HG02970 (cell line): ENCODE measurements at regions not wholly inside any gene's neighbourhood (a gene's known extent, or its start where the extent isn't known, plus 50 kb on each side); places are given as distances from the start of the nearest gene placed in this dataset.
"Not testable (repeated sequence)": the region's sequence is repeated elsewhere in the genome, so short reads cannot be mapped to it uniquely, and the experiment has no call there.

Experiments used
- ATAC-seq: cut with Tn5 transposase; IDR thresholded peaks from one replicate; pipeline ENCODE4 v1.9.1; 2021; ENCODE audit warnings: mild to moderate bottlenecking, moderate library complexity, moderate number of reproducible peaks; ENCODE audit not compliant: unreplicated experiment, low FRiP score

DNA sequence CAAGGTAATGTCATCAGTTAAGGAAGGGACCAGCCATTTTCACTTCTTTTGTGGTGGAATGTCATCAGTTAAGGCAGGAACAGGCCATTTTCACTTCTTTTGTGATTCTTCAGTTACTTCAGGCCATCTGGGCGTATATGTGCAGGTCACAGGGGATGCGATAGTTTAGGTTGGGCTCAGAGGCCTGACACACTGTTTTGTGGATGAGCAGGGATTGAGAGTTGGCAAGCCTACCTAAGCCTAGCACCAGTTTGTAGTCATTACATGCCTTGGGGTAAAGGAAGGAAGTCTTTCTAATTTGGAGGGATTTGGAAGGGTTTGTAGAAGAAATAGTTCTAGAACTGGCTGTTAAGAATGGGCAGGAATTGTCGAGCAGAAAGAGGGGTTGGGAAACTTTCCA, 457.2 kb downstream of the TMEM135 start:
- not testable (repeated sequence) for ATAC-seq

DNA sequence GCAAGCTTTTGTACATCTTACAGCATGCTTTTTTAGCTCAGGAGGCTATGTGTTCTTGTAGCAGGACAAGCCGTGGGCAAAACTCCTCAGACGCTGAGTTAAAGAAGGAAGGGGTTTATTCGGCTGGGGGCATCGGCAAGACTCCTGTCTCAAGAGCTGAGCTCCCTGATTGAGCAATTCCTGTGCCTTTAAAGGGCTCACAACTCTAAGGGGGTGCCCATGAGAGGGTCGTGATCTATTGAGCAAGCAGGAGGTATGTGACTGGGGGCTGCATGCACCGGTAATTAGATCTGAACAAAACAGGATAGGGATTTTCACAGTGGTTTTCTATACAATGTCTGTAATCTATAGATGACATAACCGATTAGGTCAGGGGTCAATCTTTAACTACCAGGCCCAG, 456.3 kb downstream of the TMEM135 start:
- ATAC-seq, result not testable (repeated sequence)

DNA sequence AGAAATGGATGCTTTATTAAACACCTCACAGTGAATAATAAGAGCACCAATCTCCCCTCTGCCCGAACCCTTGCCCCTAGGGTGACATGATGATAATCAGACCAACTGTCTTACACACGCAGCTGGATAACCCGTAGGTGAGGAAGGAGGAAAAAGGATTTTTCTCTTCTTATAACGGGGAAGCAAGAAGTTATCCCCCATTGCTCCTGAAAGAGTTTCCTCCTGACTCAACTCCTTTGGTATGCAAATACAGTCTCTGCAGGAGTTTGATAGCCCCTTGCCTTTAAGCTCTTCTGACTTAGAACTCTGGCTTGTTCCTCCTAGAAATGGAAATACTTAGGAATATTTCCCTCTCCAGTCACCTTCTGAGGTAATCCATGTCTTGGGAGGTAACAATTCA, 455.8 kb downstream of the TMEM135 start:
- ATAC-seq, result no peak

DNA sequence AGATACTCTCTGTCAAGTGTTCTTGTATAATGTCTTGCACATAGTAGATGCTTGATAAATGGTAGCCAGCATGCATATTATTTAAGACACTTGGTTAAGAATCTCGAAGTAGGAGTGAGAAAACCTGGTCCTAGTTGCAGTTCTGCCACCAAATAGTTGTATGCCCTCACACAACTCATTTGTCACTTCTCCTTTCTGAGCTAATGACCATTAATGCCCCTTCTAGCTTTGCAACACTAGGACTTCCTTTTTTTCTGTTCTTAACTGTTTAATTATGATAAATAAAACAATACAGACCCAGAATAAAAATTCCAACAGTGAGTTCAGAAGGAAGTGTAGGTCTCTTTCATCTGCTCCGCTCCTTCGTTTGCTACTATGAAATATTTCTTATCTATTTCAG, 453.6 kb downstream of the TMEM135 start:
- no peak for ATAC-seq

DNA sequence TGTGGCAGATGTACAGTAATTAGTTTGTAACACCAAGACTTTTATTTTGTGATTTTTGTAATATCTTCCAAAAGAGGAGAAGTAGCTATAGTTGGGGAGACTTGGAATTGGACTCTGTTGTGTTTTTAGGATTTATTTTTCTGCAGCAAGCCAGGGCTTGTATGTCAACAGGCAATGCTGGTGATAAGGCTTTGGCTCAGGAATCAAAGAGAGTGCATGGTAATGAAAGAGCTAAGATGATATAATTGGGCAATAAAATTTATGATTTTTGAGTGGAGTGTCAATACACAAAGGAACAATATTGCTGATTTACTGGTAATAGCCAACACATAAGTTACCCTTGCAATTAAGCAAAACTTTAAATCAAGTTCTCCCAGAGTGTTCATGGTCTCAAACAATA, 452.9 kb downstream of the TMEM135 start:
- no peak for ATAC-seq

DNA sequence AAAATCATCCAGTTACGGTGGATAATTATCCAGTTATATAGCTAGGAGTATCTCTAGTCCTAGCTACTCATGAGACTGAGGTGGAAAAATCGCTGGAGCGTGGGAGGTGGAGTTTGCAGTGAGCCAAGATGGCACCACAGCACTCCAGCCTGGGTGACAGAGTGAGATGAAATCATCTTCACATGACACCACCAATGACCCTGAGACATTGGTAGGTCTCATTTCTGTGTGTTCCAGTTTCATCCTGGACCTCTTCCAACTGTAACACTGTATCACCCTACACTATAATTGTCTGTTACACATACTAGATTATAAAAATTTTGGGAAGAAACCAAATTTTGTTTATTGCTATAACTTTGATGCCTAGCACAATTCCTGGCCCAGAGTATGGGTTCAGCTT, 446.8 kb downstream of the TMEM135 start:
- no peak for ATAC-seq

DNA sequence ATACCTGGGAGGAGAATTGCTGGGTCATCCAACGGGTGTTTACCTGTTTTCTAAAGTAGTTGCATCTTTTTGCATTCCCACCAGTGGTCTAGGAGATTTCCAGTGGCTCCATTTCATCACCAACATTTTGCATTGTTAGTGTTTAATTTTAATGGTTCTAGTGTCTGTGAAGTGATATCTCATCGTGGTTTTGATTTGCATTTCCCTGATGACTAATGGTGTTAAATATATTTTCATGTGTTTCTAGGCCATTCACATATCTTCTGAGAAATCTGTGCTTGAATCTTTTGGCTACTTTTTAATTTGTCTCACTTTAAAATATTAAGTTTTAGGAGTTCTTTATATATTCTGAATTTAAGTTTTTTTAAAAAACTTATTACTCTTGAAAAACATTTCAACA, 439.6 kb downstream of the TMEM135 start:
- ATAC-seq, result no peak

DNA sequence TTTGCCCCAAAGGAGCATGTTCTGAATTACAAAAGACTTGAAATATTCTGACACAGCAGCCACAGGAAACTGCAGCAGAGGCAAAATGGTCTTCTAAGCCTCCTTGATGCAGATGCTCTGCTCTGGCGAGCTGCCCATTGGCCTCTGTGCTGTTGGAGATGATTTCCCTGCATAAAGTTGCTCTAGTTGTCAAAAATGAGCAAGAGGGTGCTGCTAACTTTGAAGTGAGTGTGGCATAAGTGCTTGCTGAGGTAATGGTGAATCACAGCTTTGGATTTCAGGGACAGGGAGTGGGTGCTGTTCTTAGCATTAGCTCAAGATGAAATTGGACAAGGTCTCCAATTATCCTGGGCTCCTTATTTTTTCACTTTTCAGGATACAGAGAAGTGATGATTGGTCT, 435.4 kb downstream of the TMEM135 start:
- ATAC-seq, result no peak

DNA sequence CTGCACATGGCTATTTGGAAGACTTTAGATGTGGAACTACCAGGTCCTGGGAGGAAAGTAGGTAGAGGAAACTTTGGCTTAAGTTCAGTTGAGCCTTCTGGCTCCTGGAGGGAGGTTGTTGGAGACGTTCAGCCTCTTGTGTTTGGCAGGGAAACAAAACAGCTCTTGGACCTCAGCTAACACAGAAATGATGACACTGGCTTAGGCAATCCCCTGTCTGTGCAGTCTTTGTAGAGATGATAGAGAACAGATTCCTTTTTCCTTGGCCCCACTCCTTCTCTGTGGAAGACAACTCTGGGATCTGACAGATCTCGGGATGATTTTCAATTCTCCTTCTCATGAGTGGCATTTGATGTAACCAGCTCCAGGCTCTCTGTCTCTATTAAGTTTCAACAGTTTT, 428.5 kb downstream of the TMEM135 start:
- no peak for ATAC-seq

DNA sequence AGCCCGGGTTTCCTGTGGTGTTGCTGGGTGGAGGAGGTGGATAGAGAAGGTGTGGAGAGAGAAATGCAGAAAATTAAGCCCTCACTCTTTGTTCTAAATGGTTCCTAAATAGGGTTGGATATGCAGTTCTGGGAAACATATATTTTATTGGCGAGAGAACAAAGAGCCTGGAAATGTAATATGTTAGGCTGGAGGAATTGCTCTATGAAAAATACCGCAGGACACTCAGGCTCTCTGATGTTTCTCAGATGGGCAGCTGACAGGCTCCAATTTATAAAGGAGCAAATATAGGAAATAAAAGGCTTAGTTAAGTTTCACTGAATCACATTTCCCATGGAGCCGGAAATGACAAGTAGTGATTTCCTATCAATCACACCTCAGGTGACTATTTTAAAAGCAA, 428.0 kb downstream of the TMEM135 start:
- no peak for ATAC-seq

DNA sequence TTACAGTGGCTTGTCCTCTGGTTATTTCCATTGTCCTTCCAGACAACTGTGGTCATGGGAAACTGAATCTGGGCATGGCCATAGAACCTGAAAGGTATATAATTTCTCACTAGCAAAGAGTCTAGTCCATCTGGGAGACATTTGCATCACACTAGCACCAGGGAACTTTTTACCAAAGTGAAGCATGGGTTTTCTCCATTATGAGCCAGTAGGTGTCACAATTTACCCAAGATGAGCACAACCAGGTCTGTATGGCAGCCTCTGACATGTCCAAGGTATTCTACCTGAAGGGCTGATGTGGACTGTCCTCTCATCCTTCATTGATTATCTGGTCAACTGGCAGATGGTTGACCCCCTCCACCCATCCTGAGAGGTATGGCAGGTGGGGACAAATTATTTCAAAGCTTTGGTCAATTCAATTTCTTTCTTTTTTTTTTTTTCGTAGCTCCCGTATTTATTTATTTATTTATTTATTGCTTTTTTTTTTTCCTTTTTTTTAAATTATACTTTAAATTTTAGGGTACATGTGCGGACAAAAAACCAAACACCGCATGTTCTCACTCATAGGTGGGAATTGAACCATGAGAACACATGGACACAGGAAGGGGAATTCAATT, 425.9 kb downstream of the TMEM135 start:
- no peak for ATAC-seq

DNA sequence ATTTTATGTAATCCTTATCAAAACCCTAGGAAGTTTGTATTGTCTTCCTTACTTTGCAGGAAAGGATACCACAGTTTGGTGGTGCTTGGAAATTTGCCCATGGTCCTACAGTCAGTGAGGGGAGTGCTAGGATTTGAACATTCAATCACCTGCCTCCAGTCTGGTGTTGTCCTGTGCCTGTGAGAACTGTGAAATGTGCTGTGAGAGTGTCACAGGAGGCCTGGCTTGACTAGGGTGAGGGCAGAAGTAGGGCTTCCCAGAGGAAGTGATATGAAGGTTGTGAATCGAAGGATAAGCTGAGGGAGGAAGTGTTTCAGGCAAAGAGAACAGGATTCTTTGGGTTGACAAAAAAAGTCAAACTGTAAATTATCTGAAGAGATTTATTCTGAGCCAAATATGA, 424.4 kb downstream of the TMEM135 start:
- ATAC-seq, result no peak

DNA sequence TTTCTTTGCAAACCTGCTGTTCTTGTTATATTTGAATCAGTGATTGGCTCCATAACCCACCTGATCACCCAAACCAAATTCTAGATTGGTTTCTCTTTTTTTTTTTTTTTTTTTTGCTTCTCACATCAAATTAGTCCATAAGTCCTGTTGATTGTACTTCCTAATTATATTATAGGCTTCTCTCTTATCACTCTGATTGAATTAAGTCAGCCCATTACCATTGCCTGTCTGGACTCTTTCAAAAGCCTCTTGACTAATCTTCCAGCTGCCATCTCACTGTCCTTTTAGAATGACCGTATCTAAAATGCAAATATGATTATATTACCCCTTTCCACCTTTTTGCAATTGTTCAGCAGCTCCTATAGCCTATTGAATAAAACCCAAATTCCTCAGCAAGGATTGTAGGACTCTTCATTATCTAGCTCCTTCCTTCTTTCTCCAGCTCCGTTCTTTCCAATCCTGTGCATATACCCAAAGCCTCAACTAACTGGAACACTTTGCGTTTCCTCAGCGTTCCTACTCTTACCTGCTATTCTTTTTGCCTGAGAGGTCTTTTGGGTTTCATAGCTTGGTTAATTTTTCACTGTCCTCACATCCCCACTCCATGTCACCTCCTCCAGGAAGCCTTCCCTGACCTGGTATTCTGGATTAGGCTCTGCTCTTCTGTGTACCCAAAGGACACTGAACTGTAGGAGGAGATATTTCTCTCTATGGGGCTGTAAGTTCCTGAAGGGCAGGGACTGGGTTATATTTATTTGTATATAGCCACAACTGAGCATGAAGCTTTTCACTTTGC, 423.3 kb downstream of the TMEM135 start:
- no peak for ATAC-seq

DNA sequence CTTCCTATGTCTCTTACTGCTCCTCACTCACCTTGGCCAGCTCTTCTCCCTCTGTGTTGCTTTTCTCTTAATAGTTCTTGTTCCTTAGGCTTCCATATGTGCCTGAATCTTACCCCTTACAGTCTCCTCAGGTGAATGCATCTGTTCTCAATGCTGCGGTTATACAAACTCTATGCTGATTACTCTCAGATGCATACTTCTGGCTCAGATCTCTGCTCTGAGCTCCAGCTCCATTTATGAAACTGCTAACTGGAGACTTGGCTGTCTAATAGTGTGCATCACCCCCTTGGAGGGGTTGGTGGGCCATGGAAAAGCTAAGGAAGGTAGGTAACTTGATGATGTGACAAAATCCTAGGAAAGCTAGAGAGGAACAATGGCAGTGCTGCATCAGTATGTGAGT, 422.5 kb downstream of the TMEM135 start:
- no peak for ATAC-seq

DNA sequence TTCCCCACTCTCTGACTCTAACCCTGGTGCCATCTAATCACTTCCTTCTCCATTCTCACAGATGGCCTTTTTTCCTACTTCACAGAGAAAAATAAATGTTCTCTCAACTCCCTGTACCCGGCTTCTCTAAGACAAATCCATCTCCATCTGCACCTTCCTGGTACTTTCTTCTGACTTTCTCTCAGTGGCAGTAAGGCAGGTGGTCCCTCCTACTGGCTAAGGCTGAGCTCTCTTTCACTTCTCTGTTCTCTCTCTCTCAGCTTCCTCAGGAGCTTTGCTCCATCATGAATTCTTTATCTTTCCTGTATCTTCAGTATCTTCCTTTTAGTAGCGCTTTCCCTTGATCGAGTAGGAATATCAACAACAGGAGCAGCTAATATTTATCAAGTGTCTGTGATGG, 421.6 kb downstream of the TMEM135 start:
- no peak for ATAC-seq

DNA sequence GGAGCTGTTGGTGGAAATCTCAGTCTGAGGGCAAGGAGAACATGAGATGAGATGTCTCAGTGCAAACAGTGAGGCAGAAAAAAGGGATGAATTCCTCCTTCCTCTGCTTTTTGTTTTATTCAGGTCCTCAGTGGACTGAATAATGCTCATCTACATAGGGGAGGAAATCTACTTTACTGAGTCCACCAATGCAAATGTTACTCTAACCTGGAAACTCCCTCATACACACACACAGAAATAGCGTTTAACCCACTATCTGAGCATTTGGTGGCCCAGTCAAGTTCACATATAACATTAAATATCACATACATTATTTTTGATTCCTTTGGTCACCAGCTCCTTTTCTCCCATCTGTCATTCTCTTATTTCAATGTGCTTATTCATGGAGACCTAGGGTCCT, 418.8 kb downstream of the TMEM135 start:
- no peak for ATAC-seq

DNA sequence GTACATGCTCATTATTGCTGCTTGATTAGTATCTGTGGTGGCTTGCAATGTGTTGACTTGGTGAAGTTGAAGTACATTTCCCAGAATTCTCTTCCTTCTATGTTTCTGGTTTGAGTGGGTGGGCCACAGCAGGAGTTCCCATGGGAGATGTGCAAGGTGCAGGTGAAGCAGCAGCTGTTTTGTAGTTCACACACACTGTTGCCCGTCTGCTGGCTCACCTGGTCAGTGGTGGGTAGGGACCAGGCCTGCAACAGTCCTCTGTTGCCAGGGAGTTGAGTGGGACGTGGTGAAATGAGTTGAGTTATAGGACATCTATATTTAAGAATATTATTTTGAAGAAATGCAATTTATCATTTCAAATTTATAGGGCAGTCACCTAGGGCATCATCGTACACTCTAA, 417.4 kb downstream of the TMEM135 start:
- no peak for ATAC-seq

DNA sequence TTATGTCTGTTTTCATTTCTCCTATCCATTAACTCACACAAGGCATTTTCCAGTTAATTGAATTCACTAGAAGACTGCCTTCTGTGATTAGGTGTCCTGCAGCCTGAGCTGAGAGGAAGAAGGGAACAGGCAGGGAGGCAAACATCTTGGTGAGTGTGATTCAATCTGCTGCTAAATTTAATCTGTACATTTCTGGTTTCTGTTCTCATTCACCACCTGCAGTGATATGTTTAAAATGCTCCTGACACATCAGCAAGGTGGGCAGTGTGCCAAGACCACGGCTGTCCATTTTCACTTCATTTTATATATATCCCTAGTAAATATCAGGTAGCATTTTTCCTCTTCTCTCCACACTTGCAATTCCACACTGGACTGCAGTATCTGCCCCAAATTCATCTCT, 416.5 kb downstream of the TMEM135 start:
- ATAC-seq, result no peak

DNA sequence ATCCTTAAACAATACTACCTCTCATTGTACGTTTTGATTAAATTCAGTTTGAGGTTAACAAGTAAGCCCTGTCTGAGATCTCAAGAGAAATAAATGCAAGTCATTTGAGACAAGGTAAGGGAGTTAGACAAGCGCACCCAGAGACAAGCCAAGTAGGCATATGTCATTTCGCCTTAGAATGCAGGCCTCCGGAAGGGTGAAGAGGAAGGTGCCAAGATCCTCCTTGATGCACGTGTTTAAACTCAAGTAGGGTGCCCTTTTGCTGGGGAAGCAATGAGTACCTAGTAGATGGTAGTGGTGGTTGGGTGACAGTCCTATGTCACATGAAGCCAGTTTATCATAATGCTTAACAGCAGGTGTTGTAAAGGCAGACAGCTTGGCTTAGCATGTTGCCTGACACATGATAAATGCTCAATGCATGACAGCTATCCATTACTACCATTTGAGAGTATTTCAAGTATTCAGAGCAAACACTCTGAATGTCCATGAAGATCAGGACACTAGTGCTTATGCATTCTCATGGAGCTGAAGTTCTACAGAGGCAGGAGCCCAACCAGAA, 415.9 kb downstream of the TMEM135 start:
- no peak for ATAC-seq

DNA sequence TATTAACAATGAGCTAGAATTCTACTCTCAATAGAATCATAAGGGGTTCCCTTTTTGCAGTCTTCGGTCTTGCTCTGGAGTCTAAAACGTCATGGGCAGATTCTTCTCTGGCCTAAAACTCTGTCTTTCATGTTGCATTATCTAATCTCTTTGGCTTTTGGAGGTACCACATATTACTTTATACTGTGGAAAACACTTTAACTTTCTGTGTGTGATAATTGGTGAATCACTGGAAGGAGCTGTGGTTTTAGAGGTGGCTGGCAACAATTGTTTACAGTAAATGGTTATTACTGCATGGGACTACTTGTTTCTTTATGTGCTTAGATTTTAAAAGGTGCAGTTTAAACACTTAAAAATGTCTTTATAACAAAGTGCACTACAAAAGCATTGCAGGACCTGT, 414.3 kb downstream of the TMEM135 start:
- ATAC-seq, result not testable (repeated sequence)

DNA sequence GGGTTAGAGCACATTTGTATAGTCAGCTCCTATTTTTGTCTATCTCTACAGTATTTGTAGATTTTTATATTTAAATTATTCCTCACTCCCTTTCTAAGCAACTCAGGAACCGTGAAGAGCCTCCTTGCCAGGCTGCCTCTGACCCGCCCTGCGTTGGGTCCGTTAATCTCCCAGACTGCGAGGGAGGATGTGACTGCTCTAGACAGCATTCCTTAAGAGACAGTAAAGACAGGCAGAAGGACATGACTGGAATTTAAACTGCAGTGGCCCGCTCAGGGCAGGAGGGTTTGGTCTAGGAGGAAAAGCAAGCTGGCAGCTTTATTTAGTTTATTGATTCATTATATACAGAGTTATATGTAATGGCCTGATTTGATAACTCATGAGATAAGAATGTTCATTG, 413.7 kb downstream of the TMEM135 start:
- ATAC-seq, result no peak

DNA sequence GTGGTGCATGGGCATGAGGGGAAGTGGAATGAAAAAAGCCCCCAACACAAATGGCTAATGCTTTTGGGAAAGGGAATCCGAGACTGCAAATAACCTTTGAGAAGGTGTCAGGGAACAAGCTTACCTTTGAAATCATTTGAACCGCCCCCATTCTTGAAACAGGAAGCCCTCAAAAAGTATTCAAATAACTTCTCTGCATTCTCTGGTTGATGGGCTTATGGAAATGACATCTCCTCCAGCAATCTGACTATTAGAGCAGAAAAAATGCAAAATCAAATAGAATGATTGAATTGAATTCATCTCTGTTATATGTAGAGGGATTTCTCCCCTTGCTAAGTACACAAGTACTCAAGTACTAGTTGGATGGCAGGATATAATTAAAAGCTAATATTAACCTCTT, 409.9 kb downstream of the TMEM135 start:
- no peak for ATAC-seq
